ENCODE measurements at regions not wholly inside any gene's neighbourhood (a gene's known extent, or its start where the extent isn't known, plus 50 kb on each side); places are given as distances from the start of the nearest gene placed in this dataset.

- Histone ChIP-seq H3K27me3 (no peaks in the 10 kb centered on the region), H3K36me3 (no peaks in the 10 kb centered on the region), H3K9me3 (no peaks in the 10 kb centered on the region), H3K9ac (ENCODE audit: low read depth in 2 of 2, low read length in 2 of 2) (no peak overlapping the region), H3K4me1 (no peaks in the 10 kb centered on the region), H3K4me3 (no peak overlapping the region), H3K27ac (no peak overlapping the region)
- no peak for TF ChIP-seq CTCF (IDR thresholded peaks at IDR 0.05)
- DNase-seq: no peak
- intact Hi-C loops (cut with DNase I): no loop called here
Measured at GRCh38 chr2:186069676-186070075, 331.1 kb downstream of the FSIP2 start.

DNA sequence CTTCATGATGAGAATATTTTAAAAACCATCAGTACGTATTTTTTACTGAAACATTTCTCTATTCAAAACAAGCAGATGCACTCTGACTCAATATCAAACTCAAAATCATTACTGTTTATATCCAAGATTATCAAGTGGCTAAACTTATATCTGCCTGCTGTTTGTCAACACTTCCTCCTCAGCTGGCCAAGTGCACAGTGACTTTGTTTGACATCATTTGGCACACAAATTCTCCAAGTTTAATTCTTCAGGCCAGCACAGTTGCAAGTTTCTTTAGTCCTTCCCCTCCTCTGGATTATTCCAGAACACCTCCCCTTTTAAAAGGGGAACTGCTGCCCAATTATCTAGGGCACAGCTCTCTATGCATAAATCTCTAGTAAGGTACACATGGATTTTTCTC, 346.6 kb downstream of the FSIP2 start:
- no peak overlapping the region for H3K4me3 ChIP-seq
- no peaks in the 10 kb centered on the region for H3K9me3 ChIP-seq
- no peak for DNase-seq
- intact Hi-C loops (cut with DNase I): no loop called here
- no peaks in the 10 kb centered on the region for H3K36me3 ChIP-seq
- no peak for TF ChIP-seq CTCF (IDR thresholded peaks at IDR 0.05)
- no peaks in the 10 kb centered on the region for H3K4me1 ChIP-seq
- no peak overlapping the region for H3K9ac ChIP-seq (ENCODE audit: low read depth in 2 of 2, low read length in 2 of 2)
- no peaks in the 10 kb centered on the region for H3K27me3 ChIP-seq
- H3K27ac ChIP-seq: no peak overlapping the region

DNA sequence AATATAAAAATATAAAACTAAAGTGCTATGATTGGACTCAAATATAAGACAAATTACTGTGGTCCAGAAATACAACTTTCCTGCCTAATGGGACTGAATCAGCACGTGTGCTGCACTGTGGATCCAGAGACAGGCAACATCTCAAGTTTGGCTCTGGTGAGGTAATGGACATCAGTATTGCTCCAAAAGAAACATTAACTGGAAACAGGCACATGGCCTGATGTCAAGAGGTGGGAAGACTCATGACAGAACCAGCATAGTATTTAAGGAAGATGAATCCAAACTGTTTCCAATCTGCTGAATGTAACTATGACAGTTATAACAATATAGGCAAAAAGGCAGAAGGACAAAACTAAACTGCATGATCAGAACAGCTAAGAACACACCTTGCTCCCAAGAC, 354.6 kb downstream of the FSIP2 start:
- H3K36me3 ChIP-seq: no peaks in the 10 kb centered on the region
- intact Hi-C loops (cut with DNase I): no loop called here
- no peak overlapping the region for H3K9ac ChIP-seq (ENCODE audit: low read depth in 2 of 2, low read length in 2 of 2)
- H3K9me3 ChIP-seq: no peaks in the 10 kb centered on the region
- no peak for DNase-seq
- no peak overlapping the region for H3K4me3 ChIP-seq
- no peaks in the 10 kb centered on the region for H3K27me3 ChIP-seq
- no peaks in the 10 kb centered on the region for H3K4me1 ChIP-seq
- no peak for TF ChIP-seq CTCF (IDR thresholded peaks at IDR 0.05)
- no peak overlapping the region for H3K27ac ChIP-seq

GRCh38 chr2:186098821-186099220, 360.2 kb downstream of the FSIP2 start:
- Histone ChIP-seq H3K9ac (ENCODE audit: low read depth in 2 of 2, low read length in 2 of 2) (no peak overlapping the region), H3K4me3 (no peak overlapping the region), H3K27me3 (no peaks in the 10 kb centered on the region), H3K36me3 (no peaks in the 10 kb centered on the region), H3K27ac (no peak overlapping the region), H3K4me1 (no peaks in the 10 kb centered on the region), H3K9me3 (no peaks in the 10 kb centered on the region)
- DNase-seq: no peak
- no peak for TF ChIP-seq CTCF (IDR thresholded peaks at IDR 0.05)
- intact Hi-C loops (cut with DNase I): no loop called here

DNA sequence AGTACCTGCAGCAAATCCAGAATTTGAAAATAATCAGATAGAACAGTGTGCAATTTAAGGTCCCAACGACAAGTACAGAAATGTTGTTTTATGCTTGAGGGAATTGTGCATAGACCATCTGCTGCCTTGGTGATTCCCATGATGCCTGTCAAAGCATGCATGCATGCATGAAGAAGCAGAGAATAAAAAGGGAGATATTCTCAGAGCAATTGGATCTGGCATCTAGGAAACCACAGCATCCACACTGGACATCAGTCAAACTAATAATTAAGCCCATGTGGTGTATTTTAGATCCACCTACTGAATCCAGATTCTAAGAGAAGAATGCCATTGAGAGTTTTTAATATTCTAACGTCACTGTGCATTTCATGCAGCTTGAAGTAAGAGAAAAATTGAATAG, 361.2 kb downstream of the FSIP2 start:
- Histone ChIP-seq H3K4me1 (no peaks in the 10 kb centered on the region), H3K9me3 (no peaks in the 10 kb centered on the region), H3K9ac (ENCODE audit: low read depth in 2 of 2, low read length in 2 of 2) (no peak overlapping the region), H3K27me3 (no peaks in the 10 kb centered on the region), H3K36me3 (no peaks in the 10 kb centered on the region), H3K27ac (no peak overlapping the region), H3K4me3 (no peak overlapping the region)
- TF ChIP-seq CTCF (IDR thresholded peaks at IDR 0.05): no peak
- intact Hi-C loops (cut with DNase I): no loop called here
- no peak for DNase-seq

DNA sequence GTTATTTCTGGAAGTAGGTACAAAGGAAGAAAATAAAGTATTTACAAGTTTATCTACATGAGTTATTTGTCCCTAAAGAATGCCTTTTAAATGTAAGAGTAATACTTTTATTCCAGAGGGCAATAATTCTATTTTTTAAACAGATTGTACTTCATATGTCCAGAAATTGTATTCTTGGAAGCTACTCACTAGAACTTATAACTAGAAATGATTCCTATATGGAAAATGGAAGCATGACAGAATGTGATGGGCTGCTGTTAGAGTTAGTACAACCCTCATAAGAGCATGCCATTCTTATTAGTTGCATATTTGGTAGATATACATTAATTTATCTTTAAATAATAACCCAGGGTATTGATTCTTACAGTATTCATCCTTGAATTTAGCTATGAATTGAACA, 362.0 kb downstream of the FSIP2 start:
- DNase-seq: no peak
- intact Hi-C loops (cut with DNase I): no loop called here
- Histone ChIP-seq H3K36me3 (no peaks in the 10 kb centered on the region), H3K9me3 (no peaks in the 10 kb centered on the region), H3K4me1 (no peaks in the 10 kb centered on the region), H3K27ac (no peak overlapping the region), H3K27me3 (no peaks in the 10 kb centered on the region), H3K9ac (ENCODE audit: low read depth in 2 of 2, low read length in 2 of 2) (no peak overlapping the region), H3K4me3 (no peak overlapping the region)
- no peak for TF ChIP-seq CTCF (IDR thresholded peaks at IDR 0.05)
